ENCODE measurements at regions not wholly inside any gene's neighbourhood (a gene's known extent, or its start where the extent isn't known, plus 50 kb on each side); places are given as distances from the start of the nearest gene placed in this dataset.

GRCh38 chr5:11962122-11962521 is 57.9 kb upstream of the CTNND2 start:
- Mint-ChIP-seq H3K4me1 (no peaks in the 10 kb centered on the region), H3K9me3 (peaks cover 2 to 4% (median 4%) of the 10 kb centered on the region in 3 donors), H3K27ac (no peak overlapping the region), H3K36me3 (no peaks in the 10 kb centered on the region), H3K27me3 (no peaks in the 10 kb centered on the region), H3K4me3 (no peak overlapping the region)
- CTCF ChIA-PET: no interaction called here
- Histone ChIP-seq H3K4me3 (ENCODE audit: control insufficient read depth in 1 of 2, extremely low read depth in 1 of 2, low read length in 1 of 2) (no peak overlapping the region), H3K27ac (ENCODE audit: low read length) (no peak overlapping the region), H3K27me3 (replicated peaks in 1 of 2; ENCODE audit: control insufficient read depth in 2 of 2, extremely low read depth in 1 of 2, insufficient read depth in 2 of 2, low read length in 1 of 2) (no peaks in the 10 kb centered on the region), H3K4me1 (ENCODE audit: control insufficient read depth in 1 of 2, extremely low read depth in 1 of 2, insufficient read depth in 2 of 2, low read length in 2 of 2) (no peaks in the 10 kb centered on the region), H3K36me3 (ENCODE audit: control insufficient read depth in 2 of 2, extremely low read depth in 1 of 2, insufficient read depth in 1 of 2, low read length in 1 of 2) (no peaks in the 10 kb centered on the region), H3K9me3 (no peaks in the 10 kb centered on the region)
- DNase-seq: no peak
- WGBS (ENCODE audit: insufficient coverage): 62% methylated on average over 3 of the region's 4 CpGs
- ATAC-seq (replicated peaks in 1 of 4): no peak
- POLR2A ChIA-PET: no interaction called here

- Mint-ChIP-seq H3K27me3 (no peaks in the 10 kb centered on the region), H3K36me3 (no peaks in the 10 kb centered on the region), H3K4me1 (no peaks in the 10 kb centered on the region), H3K4me3 (no peak overlapping the region), H3K27ac (no peak overlapping the region), H3K9me3 (peaks cover 0 to 7% (median 2%) of the 10 kb centered on the region in 3 donors)
- Histone ChIP-seq H3K4me3 (ENCODE audit: control insufficient read depth in 1 of 2, extremely low read depth in 1 of 2, low read length in 1 of 2) (no peak overlapping the region), H3K36me3 (ENCODE audit: control insufficient read depth in 2 of 2, extremely low read depth in 1 of 2, insufficient read depth in 1 of 2, low read length in 1 of 2) (no peaks in the 10 kb centered on the region), H3K9me3 (no peaks in the 10 kb centered on the region), H3K4me1 (ENCODE audit: control insufficient read depth in 1 of 2, extremely low read depth in 1 of 2, insufficient read depth in 2 of 2, low read length in 2 of 2) (no peaks in the 10 kb centered on the region), H3K27me3 (replicated peaks in 1 of 2; ENCODE audit: control insufficient read depth in 2 of 2, extremely low read depth in 1 of 2, insufficient read depth in 2 of 2, low read length in 1 of 2) (no peaks in the 10 kb centered on the region), H3K27ac (ENCODE audit: low read length) (no peak overlapping the region)
- ATAC-seq (replicated peaks in 1 of 4) (no peak), DNase-seq (no peak)
- 42% methylated on average over 2 of the region's 2 CpGs for WGBS (ENCODE audit: insufficient coverage)
- POLR2A ChIA-PET: no interaction called here
- CTCF ChIA-PET: no interaction called here
Measured at GRCh38 chr5:11958321-11958720, 54.1 kb upstream of the CTNND2 start.

GRCh38 chr5:11955331-11955730 is 51.1 kb upstream of the CTNND2 start:
- H3K27me3 ChIP-seq (replicated peaks in 1 of 2; ENCODE audit: control insufficient read depth in 2 of 2, extremely low read depth in 1 of 2, insufficient read depth in 2 of 2, low read length in 1 of 2): no peaks in the 10 kb centered on the region
- H3K4me3 ChIP-seq (ENCODE audit: control insufficient read depth in 1 of 2, extremely low read depth in 1 of 2, low read length in 1 of 2): no peak overlapping the region
- Mint-ChIP-seq H3K27ac (no peak overlapping the region), H3K36me3 (no peaks in the 10 kb centered on the region), H3K4me1 (no peaks in the 10 kb centered on the region), H3K9me3 (peaks cover 0 to 9% (median 7%) of the 10 kb centered on the region in 3 donors), H3K27me3 (no peaks in the 10 kb centered on the region), H3K4me3 (no peak overlapping the region)
- H3K9me3 ChIP-seq: no peaks in the 10 kb centered on the region
- H3K36me3 ChIP-seq (ENCODE audit: control insufficient read depth in 2 of 2, extremely low read depth in 1 of 2, insufficient read depth in 1 of 2, low read length in 1 of 2): no peaks in the 10 kb centered on the region
- ATAC-seq (replicated peaks in 1 of 4) (no peak), DNase-seq (no peak)
- H3K4me1 ChIP-seq (ENCODE audit: control insufficient read depth in 1 of 2, extremely low read depth in 1 of 2, insufficient read depth in 2 of 2, low read length in 2 of 2): no peaks in the 10 kb centered on the region
- no peak overlapping the region for H3K27ac ChIP-seq (ENCODE audit: low read length)
- CTCF ChIA-PET: no interaction called here
- POLR2A ChIA-PET: no interaction called here
